HepG2 (cell line): ENCODE measurements at regions not wholly inside any gene's neighbourhood (a gene's known extent, or its start where the extent isn't known, plus 50 kb on each side); places are given as distances from the start of the nearest gene placed in this dataset.

ENCODE experiments used
- CEBPB ChIP-seq: IDR thresholded peaks from 2 replicates; pipeline ENCODE4 v1.6.1; 2011; ENCODE audit warnings: low read depth, low read length, improper control_type of control experiment, borderline replicate concordance
- JUN ChIP-seq: sonication (generic); formaldehyde crosslinking; IDR thresholded peaks from 2 replicates; pipeline ENCODE4 v1.4.0; 2020; ENCODE audit warnings: mild to moderate bottlenecking, missing genetic modification reagents
- ZNF232 ChIP-seq: sonication (generic); formaldehyde crosslinking; IDR thresholded peaks from 2 replicates; pipeline ENCODE4 v1.4.0; 2020; ENCODE audit warnings: missing genetic modification reagents, borderline replicate concordance
- ZNF331 ChIP-seq: sonication (generic); formaldehyde crosslinking; IDR thresholded peaks from 2 replicates; pipeline ENCODE4 v1.4.0; 2020; ENCODE audit warnings: missing genetic modification reagents

DNA sequence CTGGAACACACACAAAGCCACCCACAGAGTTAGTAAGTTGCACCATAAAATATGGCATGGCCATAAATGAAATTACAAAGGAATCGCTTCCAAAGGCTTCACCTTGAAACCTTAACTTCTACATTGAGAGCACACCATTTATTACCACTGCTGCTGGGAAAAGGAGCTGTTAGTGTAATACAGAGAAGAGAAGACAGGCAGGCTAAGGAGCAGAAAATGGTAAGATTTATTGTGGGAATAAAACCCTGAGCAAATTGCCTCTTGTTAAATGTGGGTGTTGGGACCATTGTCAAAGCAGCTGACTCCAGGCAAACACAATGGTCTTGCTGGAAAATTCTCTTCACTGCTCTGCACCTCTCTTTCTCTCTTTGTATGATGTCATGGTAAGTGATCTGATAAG, 79.2 kb upstream of the NHS start:
- TF ChIP-seq ZNF331 (no peak), ZNF232 (no peak), CEBPB (no peak), JUN (CRISPR knock-in tag) (no peak)
